Endothelial cell (in vitro differentiated cells): ENCODE measurements at regions not wholly inside any gene's neighbourhood (a gene's known extent, or its start where the extent isn't known, plus 50 kb on each side); places are given as distances from the start of the nearest gene placed in this dataset.

Experiments used
- DNase-seq: peaks from one replicate; pipeline ENCODE4 v3.0.0; 2021; ENCODE audit warnings: low spot score
- H3K27ac Mint-ChIP-seq: one replicate; pipeline ENCODE4 v1.8.0; 2021; ENCODE audit warnings: mixed read lengths, inconsistent platforms; ENCODE audit not compliant: unreplicated experiment
- H3K27me3 Mint-ChIP-seq: one replicate; pipeline ENCODE4 v1.8.0; 2021; ENCODE audit warnings: mild to moderate bottlenecking, moderate library complexity, mixed read lengths, inconsistent platforms; ENCODE audit not compliant: unreplicated experiment
- H3K36me3 Mint-ChIP-seq: one replicate; pipeline ENCODE4 v1.8.0; 2021; ENCODE audit warnings: mild to moderate bottlenecking, low read depth, mixed read lengths, inconsistent platforms; ENCODE audit not compliant: unreplicated experiment
- H3K4me1 Mint-ChIP-seq: one replicate; pipeline ENCODE4 v1.8.0; 2021; ENCODE audit warnings: mild to moderate bottlenecking, mixed read lengths, inconsistent platforms; ENCODE audit not compliant: unreplicated experiment
- H3K4me3 Mint-ChIP-seq: one replicate; pipeline ENCODE4 v1.8.0; 2021; ENCODE audit warnings: mild to moderate bottlenecking, mixed read lengths, inconsistent platforms; ENCODE audit not compliant: unreplicated experiment
- H3K9me3 Mint-ChIP-seq: one replicate; pipeline ENCODE4 v1.8.0; 2021; ENCODE audit warnings: mixed read lengths, inconsistent platforms; ENCODE audit not compliant: unreplicated experiment
- CTCF ChIP-seq: fragments of 200-600 bp; sonication (generic); IDR thresholded peaks from one replicate; pipeline ENCODE4 v1.5.0; 2021; ENCODE audit warnings: antibody characterized with exemption; ENCODE audit not compliant: unreplicated experiment

- no peak overlapping the region for H3K4me3 Mint-ChIP-seq
- peaks cover 7% of the 10 kb centered on the region for H3K4me1 Mint-ChIP-seq
- peaks cover 2% of the 10 kb centered on the region for H3K27me3 Mint-ChIP-seq
- no peak for TF ChIP-seq CTCF
- H3K27ac Mint-ChIP-seq = no peak overlapping the region
- H3K9me3 Mint-ChIP-seq = no peaks in the 10 kb centered on the region
- no peaks in the 10 kb centered on the region for H3K36me3 Mint-ChIP-seq
- DNase-seq = no peak
These were observed 393.4 kb upstream of the TMPO start for GRCh38 chr12:98121963-98122362.

GRCh38 chr12:98123021-98123461 is 392.3 kb upstream of the TMPO start:
- no peak for DNase-seq
- H3K9me3 Mint-ChIP-seq = no peaks in the 10 kb centered on the region
- peaks cover 2% of the 10 kb centered on the region for H3K27me3 Mint-ChIP-seq
- no peak overlapping the region for H3K4me3 Mint-ChIP-seq
- no peak overlapping the region for H3K27ac Mint-ChIP-seq
- no peaks in the 10 kb centered on the region for H3K36me3 Mint-ChIP-seq
- TF ChIP-seq CTCF = no peak
- peaks cover 16% of the 10 kb centered on the region for H3K4me1 Mint-ChIP-seq

GRCh38 chr12:98126637-98127335 is 388.6 kb upstream of the TMPO start:
- H3K4me1 Mint-ChIP-seq = peaks cover 18% of the 10 kb centered on the region
- H3K9me3 Mint-ChIP-seq = no peaks in the 10 kb centered on the region
- no peaks in the 10 kb centered on the region for H3K36me3 Mint-ChIP-seq
- H3K4me3 Mint-ChIP-seq = peak overlapping the region; percentile 18
- peak overlapping the region; percentile 97 for H3K27ac Mint-ChIP-seq
- peak; percentile 20 for DNase-seq
- TF ChIP-seq CTCF = no peak
- H3K27me3 Mint-ChIP-seq = peaks cover 2% of the 10 kb centered on the region

GRCh38 chr12:98127336-98127679 is 388.1 kb upstream of the TMPO start:
- Mint-ChIP-seq H3K9me3 (no peaks in the 10 kb centered on the region), H3K4me3 (no peak overlapping the region), H3K27ac (peak overlapping the region; percentile 97), H3K36me3 (no peaks in the 10 kb centered on the region), H3K4me1 (peaks cover 18% of the 10 kb centered on the region), H3K27me3 (peaks cover 2% of the 10 kb centered on the region)
- no peak for TF ChIP-seq CTCF
- DNase-seq = peak; percentile 35

GRCh38 chr12:98127854-98128253 is 387.5 kb upstream of the TMPO start:
- no peak for DNase-seq
- no peaks in the 10 kb centered on the region for H3K36me3 Mint-ChIP-seq
- TF ChIP-seq CTCF = no peak
- H3K9me3 Mint-ChIP-seq = no peaks in the 10 kb centered on the region
- peaks cover 18% of the 10 kb centered on the region for H3K4me1 Mint-ChIP-seq
- H3K4me3 Mint-ChIP-seq = no peak overlapping the region
- peak overlapping the region; percentile 97 for H3K27ac Mint-ChIP-seq
- peaks cover 2% of the 10 kb centered on the region for H3K27me3 Mint-ChIP-seq
